NCI-H2227 treated with DMSO at 0.1 percent for 48 hours (cell line): ENCODE measurements at regions not wholly inside any gene's neighbourhood (a gene's known extent, or its start where the extent isn't known, plus 50 kb on each side); places are given as distances from the start of the nearest gene placed in this dataset.
"Not testable (repeated sequence)": the region's sequence is repeated elsewhere in the genome, so short reads cannot be mapped to it uniquely, and the experiment has no call there.

Experiments used
- DNase-seq: peaks from one replicate; lab custom pipeline; 2025; lab: John Stamatoyannopoulos, UW

GRCh38 chrX:40373641-40374040 is 207.1 kb upstream of the ATP6AP2 start:
- DNase-seq = no peak

DNA sequence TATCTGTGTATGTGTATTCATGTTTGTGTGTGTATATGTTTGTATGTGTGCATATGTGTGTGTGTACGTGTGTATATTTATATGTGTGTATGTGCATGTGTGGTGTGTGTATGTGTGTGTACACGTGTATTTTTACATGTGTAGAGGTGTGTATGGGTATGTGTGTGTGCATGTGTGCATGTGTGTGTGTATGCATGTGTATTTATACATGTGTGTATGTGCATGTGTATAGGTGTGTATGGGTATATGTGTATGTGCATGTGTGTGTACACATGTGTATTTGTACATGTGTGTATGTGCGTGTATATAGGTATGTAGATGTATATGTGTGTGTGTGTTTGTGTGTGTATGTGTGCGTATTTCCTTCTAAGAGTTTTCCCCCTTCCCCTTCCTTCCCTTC is 207.7 kb upstream of the ATP6AP2 start:
- DNase-seq = no peak

DNA sequence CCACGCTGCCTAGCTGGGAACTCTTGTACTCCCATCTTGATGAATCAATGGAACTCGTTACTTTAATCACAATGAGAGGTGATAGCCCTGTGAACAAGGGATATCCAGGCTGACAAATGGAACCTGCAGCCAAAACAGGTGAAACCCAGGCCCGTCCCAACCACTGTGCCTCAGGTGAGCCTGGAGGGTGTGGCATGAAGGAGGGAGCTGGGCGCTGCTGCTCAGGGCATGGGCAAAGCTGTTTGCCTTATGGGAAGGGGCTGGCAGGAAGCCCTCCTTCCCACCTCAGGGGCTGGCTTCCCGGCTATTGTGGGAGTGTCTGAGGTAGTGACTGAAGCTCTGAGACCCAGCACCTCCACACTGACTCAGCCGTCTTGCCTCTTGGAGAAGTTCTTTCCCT is 209.4 kb upstream of the ATP6AP2 start:
- no peak for DNase-seq

DNA sequence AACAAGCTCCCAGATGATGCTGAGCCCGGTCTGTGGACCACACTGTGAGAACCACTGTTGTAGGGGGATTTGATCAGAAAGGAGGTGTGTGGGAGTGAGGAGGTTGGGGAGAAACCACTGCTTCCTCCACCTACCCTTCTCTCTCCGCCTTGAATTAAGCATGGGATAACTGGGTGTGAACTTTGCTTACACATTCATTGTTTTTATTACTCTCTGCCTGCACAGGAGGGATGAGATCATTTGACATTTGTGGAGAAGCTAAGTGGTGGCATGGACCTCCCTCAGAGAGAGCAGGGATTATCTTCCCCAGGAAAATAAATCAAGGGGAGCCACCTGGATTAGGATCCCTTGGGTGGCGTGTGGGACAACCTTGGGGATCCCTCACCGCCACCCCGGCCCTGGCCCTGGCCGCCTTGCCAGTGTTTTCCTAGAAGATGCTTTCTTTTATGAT is 212.1 kb upstream of the ATP6AP2 start:
- DNase-seq = no peak

GRCh38 chrX:40366661-40367060 is 214.1 kb upstream of the ATP6AP2 start:
- DNase-seq = no peak

DNA sequence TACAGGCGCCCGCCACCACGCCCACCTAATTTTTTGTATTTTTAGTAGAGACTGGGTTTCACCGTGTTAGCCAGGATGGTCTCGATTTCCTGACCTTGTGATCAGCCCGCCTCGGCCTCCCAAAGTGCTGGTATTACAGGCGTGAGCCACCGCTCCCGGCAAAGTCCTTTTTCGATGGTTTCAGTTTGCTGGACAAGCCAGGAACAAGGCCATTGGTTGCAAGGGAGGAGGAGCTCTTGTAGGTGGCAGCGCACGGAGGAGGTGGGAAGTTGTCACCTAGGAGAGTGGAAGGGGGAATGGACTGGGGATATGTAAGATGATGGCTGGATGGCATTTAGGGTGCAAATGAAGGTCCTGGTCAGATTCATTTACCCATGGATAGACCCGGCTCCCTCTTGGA is 218.5 kb upstream of the ATP6AP2 start:
- DNase-seq = not testable (repeated sequence)

- DNase-seq = no peak
These were observed 220.2 kb upstream of the ATP6AP2 start for GRCh38 chrX:40360557-40360956.

DNA sequence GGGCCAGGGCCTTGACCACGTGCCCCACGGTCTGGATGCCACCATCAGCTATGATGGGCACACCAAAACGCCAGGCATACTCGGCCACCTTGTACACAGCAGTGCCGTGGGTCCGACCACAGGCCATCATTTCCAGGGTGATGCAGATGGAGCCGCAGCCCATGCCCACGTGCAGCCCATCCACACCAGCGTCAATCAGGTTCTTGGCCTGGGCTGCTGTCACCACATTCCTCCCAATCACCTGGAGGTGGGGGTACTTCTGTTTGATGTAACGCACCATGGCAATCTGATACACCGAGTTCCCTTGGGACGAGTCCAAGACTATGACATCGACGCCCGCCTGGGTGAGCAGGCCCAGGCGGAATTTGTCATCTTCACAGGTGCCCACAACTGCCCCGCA is 221.2 kb upstream of the ATP6AP2 start:
- no peak for DNase-seq

DNA sequence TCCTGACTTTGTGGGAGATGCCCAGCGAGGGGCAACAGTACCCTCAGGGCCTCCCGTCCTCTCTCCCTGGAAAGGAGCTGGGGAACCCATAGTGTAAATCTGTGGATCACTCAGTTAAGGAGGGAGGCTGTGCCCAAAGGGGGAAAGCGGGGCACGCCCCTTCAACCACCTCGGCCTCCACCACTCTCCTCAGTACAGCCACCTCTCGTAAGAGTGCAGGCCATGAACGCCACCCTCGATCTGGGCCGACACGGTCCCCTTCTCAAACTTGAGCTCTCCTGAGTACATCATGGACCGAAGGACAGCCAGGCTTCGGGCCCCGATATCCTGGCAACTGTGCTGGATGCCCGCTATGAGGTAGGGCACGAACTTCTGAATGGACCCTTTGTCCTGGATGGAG is 221.8 kb upstream of the ATP6AP2 start:
- no peak for DNase-seq

- DNase-seq = no peak
These were observed 231.5 kb upstream of the ATP6AP2 start for GRCh38 chrX:40349251-40349650.

DNA sequence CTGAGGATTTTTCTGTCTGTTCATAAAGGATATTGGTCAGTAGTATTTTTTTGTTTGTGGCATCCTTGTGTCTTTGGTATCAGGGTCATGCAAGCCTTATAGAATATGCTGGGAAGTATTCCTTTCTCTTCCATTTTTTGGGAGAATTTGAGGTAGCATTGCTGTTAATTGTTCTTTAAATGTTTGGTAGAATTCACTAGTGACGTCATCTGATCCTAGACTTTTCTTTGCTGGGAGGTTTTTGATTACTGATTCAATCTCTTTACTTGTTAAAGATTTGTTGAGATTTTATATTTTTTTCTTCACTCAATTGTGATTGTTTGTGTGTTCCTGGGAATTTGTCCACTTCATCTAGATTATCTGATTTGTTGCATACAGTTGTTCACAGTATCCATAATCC is 234.4 kb upstream of the ATP6AP2 start:
- DNase-seq = no peak

DNA sequence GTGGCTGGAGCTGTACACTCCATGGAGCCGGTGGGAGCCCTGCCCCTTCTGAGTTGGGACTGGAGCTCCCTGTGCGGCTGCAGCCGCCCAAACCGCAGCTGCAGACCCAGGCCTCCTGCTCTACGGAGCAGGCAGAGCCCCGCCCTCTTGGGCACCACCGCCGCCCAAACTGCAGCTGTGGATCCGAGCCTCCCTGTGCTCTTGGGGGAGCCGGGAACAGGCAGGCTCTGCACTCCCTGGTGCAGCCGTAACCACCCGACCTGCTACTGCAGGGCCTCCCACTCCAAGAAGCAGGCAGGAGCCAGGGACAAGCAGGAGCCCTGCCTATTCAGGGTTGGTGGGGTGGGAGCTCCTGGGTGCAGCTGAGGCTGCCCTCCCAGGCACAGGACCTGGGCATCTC is 237.5 kb upstream of the ATP6AP2 start:
- DNase-seq = no peak

DNA sequence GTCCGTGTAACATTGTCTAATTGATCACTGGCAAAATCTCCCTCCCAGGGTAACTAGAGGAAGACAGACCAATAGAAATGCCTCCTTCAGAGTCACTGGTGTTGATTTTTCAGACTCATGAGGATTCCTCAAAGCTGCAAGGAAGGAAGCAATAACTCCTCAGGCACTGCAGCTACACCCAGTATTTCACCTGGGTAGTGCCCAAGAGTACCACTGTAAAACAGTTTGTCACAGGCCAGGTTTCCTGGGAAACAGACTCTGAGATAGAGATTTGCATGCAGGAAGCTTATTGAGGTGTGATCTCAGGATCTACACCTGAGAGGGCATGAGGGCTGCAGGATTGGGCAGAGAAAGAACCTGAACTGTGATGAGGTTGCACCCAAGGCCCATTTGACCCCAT is 240.7 kb upstream of the ATP6AP2 start:
- no peak for DNase-seq

GRCh38 chrX:40333344-40333743 is 235.6 kb upstream of the BCOR start:
- DNase-seq = no peak

DNA sequence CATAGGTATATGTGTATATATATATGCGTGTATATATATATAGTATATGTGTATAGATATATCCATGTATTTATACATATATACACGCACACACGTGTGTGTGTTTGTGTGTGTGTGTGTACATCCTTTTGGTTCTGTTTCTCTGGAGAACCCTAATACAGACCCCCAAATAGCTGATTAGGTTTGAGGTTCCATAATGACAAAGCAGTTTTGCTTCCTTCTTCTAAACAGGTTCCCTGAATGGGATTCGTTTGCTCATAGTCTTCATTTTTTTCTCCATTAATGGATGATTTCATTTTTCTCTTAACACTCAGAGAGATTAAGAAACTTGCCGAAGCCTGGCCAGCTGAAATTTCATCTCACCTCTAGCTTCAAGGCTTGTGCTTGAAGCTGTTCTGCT is 234.0 kb upstream of the BCOR start:
- DNase-seq = no peak

GRCh38 chrX:40331353-40331752 is 233.6 kb upstream of the BCOR start:
- DNase-seq = no peak

DNA sequence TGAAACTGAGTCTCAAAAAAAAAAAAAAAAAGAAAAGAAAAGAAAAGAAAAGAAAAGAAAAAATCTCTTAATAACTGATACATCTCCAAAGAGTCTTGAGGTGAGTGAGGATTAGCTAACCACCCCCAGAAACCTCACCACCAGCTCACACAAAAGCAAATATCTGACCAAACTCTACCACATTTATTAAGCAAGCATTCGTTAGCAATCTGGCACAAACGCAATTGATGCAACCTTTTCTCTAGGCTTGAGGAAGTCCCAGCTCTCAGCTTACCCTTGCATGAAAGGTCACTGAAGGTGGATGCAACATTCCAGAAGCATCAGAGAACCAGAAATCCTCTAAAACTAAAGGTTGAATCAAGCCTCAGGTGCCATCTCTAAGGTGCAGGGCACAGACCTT is 231.9 kb upstream of the BCOR start:
- DNase-seq = no peak

GRCh38 chrX:40327085-40327484 is 229.3 kb upstream of the BCOR start:
- no peak for DNase-seq

DNA sequence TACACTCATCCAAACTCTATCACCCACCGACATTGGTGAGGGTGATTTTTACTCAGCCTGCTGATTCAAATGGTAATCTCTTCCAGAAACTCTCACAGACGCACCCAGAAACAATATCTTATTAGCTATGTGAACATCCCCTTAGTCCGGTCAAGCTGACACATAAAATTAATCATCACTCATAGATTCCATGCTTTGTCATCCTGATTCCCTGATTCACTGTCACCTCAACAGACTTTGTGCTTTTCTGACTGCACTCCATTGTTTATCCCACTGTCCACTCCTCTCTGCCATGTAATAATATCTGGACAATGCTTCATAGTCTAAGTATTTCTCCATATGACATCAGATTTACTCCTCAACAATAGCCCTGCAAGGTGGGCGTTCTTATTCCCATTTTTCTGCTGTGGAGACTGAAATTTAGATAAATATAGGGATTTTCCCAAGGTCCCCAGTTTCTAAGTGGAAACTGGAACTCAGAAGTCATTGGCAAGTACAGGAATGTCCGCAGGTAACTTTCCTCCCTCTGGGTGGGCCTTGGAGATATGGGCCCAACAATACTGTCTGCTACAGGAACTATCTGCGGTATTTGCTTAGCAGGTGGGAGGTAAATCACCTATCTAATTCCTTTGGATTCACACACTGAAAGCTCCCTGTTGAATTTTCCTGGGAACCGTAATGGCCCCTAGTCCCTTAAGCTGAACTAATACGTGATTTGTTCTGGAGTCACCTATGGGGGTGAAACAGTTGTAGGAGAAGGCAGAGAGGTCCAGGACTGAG is 228.6 kb upstream of the BCOR start:
- DNase-seq = no peak

DNA sequence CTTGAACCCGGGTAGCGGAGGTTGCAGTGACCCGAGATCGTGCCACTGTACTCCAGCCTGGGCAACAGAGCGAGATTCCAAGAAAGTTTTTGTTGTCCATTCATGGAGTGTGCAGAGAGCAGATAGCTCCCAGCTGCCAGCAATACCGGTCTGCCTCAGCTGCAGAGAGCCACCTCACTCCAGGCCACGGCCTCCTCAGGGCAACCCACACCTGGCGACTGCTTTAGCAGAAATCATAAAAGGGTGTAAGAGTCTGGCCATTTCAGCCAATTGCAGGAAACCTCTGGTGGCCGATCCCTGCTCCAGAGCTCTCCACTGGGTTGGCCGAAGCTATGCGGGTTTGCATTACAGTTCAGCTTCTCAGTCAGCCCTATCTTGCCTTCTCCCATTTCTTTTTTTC is 227.4 kb upstream of the BCOR start:
- DNase-seq = no peak

- no peak for DNase-seq
These were observed 226.2 kb upstream of the BCOR start for GRCh38 chrX:40323977-40324376.

GRCh38 chrX:40320819-40321218 is 223.1 kb upstream of the BCOR start:
- DNase-seq = no peak

DNA sequence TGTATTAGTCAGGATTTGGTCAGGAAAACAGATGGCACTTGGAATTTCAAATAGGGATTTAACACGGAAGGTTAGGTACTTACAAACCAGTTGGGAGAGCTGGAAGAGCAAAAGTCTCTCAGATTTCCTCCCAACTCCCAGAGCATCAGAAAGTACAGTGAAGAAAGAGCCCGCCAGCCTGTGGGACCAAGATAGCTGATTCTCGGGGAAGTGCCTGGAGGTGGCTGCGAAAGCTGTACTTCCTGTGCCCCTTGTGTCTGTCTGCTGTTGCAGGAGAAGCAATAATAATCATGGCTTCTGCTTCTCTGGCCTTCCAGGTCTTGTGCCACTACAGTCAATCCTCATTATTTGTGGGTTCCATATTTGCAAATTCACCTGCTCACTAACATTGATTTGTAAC is 221.0 kb upstream of the BCOR start:
- no peak for DNase-seq

- DNase-seq = no peak
These were observed 220.3 kb upstream of the BCOR start for GRCh38 chrX:40318076-40318475.
